GM21360 (cell line): ENCODE measurements at regions not wholly inside any gene's neighbourhood (a gene's known extent, or its start where the extent isn't known, plus 50 kb on each side); places are given as distances from the start of the nearest gene placed in this dataset.
"Not testable (repeated sequence)": the region's sequence is repeated elsewhere in the genome, so short reads cannot be mapped to it uniquely, and the experiment has no call there.

Experiments
- ATAC-seq: cut with Tn5 transposase; IDR thresholded peaks from one replicate; pipeline ENCODE4 v1.9.1; 2021; ENCODE audit warnings: mild to moderate bottlenecking, moderate library complexity; ENCODE audit not compliant: unreplicated experiment

GRCh38 chr17:14451729-14452191 lies 150.9 kb downstream of the HS3ST3B1 start:
- ATAC-seq, result no peak

GRCh38 chr17:14448818-14449217 lies 147.9 kb downstream of the HS3ST3B1 start:
- no peak for ATAC-seq

- no peak for ATAC-seq
Measured at GRCh38 chr17:14446825-14447224, 145.9 kb downstream of the HS3ST3B1 start.

- ATAC-seq, result no peak
Measured at GRCh38 chr17:14444915-14445314, 144.0 kb downstream of the HS3ST3B1 start.

GRCh38 chr17:14442798-14443528 lies 142.1 kb downstream of the HS3ST3B1 start:
- no peak for ATAC-seq

GRCh38 chr17:14437176-14437575 lies 136.3 kb downstream of the HS3ST3B1 start:
- ATAC-seq, result no peak

- no peak for ATAC-seq
Measured at GRCh38 chr17:14436266-14436665, 135.4 kb downstream of the HS3ST3B1 start.

GRCh38 chr17:14434506-14434905 lies 133.6 kb downstream of the HS3ST3B1 start:
- peak; percentile 62 for ATAC-seq

GRCh38 chr17:14432079-14432478 lies 131.2 kb downstream of the HS3ST3B1 start:
- no peak for ATAC-seq

GRCh38 chr17:14429084-14429483 lies 128.2 kb downstream of the HS3ST3B1 start:
- no peak for ATAC-seq

- peak; percentile 58 for ATAC-seq
Measured at GRCh38 chr17:14428648-14429029, 127.8 kb downstream of the HS3ST3B1 start.

- ATAC-seq, result peak; percentile 65
Measured at GRCh38 chr17:14427900-14428647, 127.2 kb downstream of the HS3ST3B1 start.

GRCh38 chr17:14423156-14423555 lies 122.3 kb downstream of the HS3ST3B1 start:
- not testable (repeated sequence) for ATAC-seq

GRCh38 chr17:14417336-14417735 lies 116.5 kb downstream of the HS3ST3B1 start:
- no peak for ATAC-seq

GRCh38 chr17:14409292-14409691 lies 108.4 kb downstream of the HS3ST3B1 start:
- no peak for ATAC-seq

- no peak for ATAC-seq
Measured at GRCh38 chr17:14407541-14407940, 106.7 kb downstream of the HS3ST3B1 start.

- ATAC-seq, result no peak
Measured at GRCh38 chr17:14405189-14405588, 104.3 kb downstream of the HS3ST3B1 start.
